Frontal cortex (tissue), 3 donors: ENCODE measurements at regions not wholly inside any gene's neighbourhood (a gene's known extent, or its start where the extent isn't known, plus 50 kb on each side); places are given as distances from the start of the nearest gene placed in this dataset.
"Not testable (repeated sequence)": the region's sequence is repeated elsewhere in the genome, so short reads cannot be mapped to it uniquely, and the experiment has no call there.

Experiments
- DNase-seq, 2 donors: peaks; one replicate each; pipeline ENCODE4 v3.0.0; 2012; ENCODE audit warnings: low spot score in 2 of 2
- FAIRE-seq: peaks from 2 replicates; lab custom pipeline; 2012; peaks lifted over from hg19 to GRCh38; lab: Jason Lieb, UNC
- donor health status: control.
- donor health status: control.
- donor health status: control.

DNA sequence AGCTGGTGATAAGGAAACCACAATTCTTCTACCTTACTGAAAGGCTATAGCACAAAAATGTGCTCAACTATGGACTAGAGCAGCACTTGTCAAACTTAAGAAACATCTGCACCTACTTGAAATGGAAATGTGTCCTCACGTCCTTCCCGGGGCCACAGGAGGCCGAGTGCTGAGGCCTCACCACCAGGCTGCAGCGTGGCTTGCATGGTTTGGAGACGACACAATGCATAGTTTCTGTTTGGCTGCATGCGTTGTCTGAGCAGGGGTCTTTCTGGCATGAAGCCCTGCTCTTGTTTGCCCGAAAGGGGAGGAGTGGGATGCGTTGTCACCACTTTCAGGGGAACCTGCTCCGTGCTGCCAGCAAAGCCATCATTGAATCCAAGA is 228.8 kb downstream of the TTLL2 start:
- DNase-seq, result no peak
- no peak for FAIRE-seq

DNA sequence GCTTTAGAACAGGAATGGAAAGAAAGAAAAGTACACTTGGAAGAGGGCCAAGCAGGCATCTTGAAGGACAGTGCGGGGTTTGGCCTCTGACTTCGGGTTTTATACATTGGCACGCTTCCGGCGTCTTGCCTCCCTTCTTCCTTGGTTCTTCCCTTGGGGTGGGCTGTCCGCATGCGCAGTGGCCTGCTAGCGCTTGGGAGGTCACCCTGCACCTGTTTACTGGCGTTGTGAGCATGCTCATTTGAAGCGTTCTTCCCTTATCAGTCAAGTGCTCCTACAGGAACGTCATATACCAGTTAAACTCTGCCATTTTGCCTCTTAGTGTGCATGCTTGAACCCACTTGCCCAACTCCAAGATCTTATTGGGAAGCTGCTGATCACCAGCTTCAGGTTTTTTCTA is 230.0 kb downstream of the TTLL2 start:
- FAIRE-seq, result no peak

DNA sequence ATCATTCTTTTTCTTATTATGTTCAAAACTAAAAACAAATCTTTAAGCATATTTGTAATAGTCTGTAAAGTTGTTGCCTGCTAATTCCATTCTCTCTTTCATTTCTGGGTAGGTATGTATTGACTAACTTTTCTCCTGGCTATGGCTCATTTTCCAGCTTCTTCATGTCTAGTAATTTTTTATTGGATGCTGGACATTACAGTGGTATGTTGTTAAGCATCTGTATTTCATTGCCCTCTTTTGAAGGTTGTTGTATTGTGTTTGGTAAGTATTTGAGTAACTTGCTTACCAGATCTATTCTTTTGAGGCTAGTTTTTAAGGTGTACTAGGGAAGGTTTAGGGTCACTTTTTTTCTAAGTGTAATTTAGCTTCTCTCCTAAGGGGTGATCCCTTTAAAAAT is 230.9 kb downstream of the TTLL2 start:
- no peak for FAIRE-seq
- DNase-seq, result no peak

More for the DNA sequence above, 230.0 kb downstream of the TTLL2 start:
- no peak for DNase-seq

DNA sequence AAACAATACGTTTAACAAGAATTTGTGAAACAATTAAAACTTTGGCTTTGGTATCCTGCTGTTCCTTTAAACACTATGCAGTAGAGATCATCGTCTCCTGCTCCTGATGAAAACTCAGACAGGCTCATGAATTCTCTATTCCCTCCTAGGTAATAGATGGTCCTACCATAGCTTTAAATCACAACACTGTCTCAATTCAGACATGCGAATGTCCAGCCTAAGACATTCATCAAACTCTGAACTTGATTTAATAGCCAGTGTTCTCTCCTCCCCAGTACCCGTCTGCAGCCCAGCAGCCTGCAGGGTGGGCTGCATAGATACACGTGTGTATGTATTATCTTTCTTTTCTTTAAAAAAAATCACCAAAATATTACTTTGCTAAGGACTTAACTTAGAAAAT is 232.8 kb downstream of the TTLL2 start:
- DNase-seq (no peak), FAIRE-seq (no peak)

DNA sequence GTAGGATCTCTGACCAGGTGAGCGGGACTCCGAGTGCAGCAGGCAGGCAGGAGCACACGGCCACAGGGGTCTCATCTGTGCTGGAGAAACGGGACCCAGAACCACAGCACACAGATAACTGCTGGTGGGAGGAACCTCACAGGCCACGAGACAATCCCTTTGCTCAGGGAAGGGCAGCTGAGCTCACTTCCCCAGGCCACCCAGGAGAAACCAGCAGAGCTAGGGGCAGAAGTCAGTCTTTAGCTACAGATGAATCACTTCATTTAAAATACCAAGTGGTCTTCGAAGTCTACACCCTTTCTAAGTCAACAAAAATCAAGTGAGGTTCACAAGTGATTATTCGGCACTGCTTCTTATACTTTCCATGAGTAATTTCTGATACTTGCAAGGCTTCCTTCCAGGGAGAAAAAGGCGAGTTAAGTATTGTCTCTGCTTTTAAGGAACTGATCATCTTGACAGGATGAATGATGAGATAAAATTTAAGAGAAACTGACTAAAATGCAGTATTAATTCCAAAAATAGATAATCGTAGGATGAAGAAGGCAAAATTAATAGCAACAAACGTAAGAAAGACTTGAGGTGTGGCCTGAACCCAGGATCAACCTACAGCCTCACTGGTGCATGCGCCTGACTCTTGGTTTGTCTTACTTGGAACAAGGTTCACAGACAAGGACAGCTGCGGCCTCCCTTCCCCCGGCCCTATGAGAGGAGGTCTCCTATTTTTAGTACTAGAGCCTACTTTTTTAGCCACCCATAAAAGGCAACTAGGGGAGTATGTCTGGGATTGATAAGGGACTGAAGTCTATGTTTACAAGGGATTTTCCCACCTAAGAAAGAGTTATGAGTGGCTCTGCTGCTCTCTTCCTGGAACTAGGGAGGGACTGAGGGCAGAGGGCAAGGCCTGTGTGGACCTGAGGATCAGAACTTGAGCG is 233.6 kb downstream of the TTLL2 start:
- no peak for DNase-seq
- no peak for FAIRE-seq

DNA sequence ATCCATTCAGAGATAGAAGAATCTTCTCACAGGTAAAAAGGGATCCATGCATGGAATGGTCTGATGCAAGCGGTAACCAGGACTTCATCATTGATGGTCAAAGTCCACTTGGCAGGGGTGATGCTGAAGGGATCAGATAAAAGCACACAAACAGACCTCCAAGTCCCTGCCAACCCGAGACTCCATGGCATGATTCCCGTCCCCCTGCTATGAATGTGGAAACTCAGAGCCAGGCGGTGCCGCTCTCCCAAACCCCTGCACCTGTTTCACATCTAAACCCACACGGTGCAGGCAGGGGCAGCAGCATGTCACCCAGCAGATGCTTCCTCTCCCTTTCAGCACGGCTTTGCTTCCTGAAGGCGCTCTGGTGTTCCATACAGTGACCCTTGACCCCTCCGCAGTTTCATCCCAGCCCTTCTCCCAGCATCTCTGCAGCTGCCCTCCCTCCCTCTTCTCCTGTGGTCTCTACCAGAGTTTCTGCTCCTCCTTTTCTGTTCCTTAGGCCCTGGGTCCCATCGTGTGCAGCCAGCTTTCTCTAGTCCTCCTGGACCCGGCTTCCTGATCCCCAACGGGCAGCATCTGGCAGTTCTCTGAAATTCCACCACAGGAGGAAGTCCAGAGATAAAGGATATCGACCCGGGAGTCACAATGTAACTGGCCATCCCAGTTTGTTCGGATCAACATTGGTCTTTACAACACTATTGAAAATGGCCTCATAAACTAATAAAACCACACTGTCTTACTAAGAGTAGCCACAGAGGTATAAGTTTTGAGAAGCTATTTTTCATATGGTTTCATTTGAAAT is 235.0 kb downstream of the TTLL2 start:
- no peak for FAIRE-seq

DNA sequence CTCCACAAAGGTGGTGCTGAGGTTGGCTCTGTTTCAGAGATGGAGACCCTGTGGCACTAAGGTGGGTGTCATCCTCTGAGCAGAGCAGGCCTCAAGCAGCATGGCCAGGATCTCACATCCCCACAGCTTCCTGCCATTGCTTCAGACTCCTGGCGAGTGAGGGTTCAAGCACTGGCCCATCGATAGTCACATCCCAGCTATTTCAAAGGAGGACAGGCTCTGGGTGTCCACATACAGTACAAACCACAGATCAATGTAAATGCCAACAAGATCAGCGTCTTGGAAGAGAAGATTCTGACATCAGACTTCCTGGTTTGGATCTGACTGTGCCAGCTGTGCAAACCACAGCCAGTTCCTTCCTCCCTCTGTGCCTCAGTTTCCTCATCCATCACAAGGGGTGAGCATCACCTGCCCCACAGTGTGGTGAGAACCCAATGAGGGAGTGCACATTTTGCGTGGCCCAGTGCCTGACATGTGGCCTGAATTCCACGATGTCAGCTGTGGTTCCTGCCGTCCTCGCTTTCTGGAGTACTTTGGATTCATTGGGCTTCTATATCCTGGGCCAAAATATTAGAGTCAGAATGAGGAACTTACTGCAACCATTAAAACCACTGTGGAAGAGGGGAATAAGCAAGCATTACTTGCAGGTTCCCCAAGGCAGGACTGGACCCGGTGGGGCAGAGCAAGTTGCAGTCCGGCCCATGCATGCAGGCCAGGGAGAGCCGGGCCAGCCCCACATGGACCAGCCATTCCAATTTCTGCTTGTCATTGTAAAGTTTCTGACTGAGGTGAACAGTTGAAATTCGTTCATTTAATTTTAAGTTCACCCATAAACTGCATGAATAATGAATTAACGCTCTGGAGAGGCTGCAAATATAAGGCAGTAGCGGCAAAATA is 236.0 kb downstream of the TTLL2 start:
- no peak for FAIRE-seq

More for the DNA sequence above, 235.0 kb downstream of the TTLL2 start:
- no peak for DNase-seq

DNA sequence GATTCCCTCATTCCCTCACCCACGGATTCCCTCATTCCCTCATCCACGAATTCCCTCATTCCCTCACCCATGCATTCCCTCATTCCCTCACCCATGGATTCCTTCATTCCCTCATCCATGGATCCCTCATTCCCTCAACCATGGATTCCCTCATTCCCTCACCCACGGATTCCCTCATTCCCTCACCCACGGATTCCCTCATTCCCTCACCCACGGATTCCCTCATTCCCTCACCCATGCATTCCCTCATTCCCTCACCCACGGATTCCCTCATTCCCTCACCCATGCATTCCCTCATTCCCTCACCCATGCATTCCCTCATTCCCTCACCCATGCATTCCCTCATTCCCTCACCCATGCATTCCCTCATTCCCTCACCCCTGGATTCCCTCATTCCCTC is 238.0 kb downstream of the TTLL2 start:
- not testable (repeated sequence) for DNase-seq, FAIRE-seq

More for the DNA sequence above, 236.0 kb downstream of the TTLL2 start:
- DNase-seq, result no peak

DNA sequence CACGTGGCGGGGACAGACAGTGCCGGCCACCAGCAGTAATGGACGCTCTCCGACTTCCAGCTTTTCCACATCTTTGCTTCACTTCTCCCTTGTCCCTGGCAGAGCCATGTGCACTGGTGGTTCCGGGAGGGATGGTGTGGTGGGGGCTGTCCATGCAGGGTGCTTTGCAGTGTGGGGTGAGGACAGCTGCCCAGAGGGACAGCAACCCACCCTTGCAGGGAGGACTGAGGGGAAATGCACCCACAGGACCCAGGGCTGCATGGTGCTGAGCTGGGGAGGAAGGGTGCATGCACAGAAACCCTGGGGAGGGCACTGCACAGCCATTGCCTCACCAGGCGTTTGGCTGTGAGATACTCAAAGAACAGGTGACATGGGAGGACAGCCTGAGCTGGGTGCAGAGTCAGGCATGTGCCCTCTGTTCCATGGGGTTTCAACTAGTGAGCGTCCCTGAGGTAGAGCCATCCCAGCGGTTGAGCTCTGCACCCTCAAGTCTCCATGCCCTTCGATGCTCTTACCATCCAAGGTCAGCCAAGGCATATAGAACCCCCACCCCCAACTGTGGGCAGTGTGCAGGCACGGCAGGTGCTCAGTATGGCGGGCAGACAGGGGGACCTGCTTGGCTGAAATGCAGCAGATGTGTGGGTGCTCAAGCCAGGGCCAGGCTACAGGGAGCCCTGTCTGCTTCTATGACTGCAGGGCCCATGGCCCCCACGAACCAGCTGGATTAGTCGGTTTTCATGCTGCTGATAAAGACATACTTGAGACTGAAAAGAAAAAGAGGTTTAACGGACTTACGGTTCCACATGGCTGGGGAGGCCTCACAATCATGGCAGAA is 239.7 kb downstream of the TTLL2 start:
- no peak for FAIRE-seq
- no peak for DNase-seq

DNA sequence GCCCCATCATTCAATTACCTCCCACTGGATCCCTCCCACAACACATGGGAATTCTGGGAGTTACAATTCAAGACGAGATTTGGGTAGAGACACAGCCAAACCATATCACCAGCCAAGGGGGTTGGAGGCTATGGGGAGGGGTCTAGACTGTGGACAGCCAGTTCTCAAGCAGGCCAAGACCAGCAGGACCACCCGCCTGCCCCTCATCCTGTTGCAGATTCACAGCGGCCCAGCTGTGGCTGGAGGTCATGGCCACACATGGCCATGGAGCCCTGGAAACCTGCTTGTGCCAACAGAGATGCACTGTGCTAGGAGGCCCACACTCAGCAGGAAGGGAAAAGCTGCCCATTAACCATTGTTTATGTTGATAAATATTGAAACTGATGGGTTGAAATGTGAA is 240.5 kb downstream of the TTLL2 start:
- FAIRE-seq (no peak), DNase-seq (no peak)

DNA sequence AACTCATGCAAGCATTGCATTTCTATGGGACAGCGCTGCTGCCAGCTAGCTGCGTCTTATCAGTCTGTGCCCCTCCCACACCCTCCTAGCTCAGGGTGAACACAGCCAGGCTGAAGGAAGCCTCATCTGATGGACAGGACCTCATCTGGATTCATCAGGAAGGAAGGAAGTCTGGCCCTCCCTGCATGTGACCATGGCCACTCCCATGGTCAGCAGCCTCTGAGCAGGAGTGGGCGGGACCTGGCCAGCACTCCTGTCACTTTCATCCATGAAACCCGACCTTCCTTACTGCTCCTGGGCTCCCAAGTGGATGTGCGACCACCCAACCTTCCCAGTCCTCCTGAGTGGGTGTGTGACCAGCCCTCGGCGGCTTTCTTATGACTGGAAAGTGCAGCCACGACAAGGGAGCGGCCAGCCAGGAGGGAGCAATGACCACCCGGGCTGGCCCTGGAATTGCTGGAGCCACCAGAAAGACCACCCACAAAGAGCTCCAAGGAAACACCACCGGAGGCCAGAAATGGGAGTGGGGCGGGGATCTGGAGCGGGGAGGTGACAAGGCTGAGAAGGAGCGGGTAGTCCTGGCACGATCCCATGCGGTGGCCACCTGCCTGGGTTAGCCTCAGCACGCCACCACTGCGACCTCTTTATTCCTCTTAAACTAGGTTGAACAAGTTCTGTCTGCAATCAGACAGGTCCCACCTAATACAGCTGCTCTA is 241.2 kb downstream of the TTLL2 start:
- no peak for DNase-seq
- no peak for FAIRE-seq

DNA sequence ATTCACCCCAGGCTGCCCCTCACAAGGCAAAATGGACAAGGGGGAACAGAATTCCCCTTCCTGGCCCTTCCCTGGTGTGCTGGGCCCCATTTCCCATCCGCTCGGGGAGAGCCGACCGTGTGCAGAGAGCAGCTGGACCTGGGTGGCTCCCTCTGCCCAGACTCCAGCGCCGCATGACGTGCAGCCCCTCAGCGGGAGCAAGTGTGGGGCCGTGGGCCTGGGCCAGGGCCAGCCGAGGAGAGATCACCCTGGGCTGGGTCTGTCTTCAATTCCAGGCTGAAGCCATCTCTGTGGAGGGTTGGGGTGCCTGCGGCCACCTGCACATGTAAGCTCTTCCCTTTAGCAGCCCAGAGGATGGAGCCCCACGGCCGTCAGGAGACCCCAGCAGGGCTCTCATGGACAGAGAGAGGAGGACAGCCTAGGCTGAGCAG is 241.8 kb downstream of the TTLL2 start:
- DNase-seq (no peak), FAIRE-seq (no peak)

DNA sequence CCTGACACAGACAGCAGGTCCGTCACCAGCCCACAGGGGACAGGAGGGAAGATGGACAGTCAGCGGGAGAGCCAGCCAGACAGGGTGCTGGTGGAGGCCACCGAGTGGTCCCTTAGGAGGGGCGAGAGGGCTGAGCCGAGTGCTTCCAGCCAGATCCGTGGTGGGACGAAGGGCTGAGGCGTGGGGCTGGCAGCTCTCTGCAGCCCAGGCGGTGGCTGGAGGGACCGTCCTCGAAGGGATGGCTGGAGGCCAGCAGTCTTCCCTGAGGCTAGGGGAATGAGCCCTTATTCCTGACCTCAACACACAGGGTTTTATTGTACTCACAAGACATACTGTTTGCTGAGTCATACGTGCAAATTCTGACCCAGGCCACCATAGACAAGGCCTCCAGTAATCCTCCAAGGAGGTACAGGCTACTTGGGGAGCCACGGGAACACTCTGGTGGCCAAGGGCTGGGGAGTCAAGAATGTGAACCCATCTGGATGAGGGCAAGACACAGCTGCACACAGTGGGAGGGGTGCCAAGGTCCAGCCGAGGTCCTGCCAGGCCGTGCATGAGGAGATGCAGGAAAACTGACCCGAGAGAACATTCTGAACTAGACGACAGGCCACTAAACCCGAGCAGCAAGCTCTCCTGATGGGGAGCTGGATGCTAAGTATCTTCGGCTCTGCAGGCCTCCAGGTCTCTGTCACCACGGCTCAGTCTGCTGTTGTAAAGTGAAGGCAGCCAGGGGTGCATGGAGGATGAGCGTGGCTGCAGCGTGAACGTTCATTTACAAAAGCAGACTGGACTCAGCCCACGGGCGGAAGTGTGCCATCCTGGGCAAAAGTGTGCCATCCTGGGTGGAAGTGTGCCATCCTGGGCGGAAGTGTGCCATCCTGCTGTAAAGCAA is 242.5 kb downstream of the TTLL2 start:
- DNase-seq, result no peak
- no peak for FAIRE-seq

DNA sequence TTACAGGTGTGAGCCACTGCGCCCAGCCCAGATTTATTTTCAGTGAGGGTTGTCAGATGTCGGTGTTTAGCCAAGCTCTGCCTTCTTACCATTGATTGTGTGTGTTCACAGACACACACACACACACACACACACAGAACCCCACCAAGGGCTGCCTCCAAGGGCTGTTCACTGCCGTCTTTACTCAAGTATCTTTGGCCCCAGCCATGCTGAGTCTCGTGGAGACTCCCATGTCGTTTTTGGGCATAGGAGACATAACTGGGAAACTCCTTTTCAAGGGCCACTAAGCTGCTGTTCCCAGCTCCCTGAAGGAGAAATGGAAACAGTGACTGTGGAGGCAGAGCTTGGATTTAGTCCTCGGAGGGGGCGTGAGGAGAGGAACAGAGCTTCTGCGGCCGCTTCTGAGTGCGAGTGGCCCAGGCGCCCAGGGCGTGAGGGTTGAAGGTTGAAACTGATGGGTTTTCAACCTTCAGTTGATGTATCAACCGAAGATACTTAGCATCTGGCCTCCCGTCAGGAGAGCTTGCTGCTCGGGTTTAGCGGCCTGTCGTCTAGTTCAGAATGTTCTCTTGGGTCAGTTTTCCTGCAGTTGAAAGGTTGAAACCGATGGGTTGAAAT is 243.6 kb downstream of the TTLL2 start:
- no peak for FAIRE-seq
- DNase-seq, result no peak

DNA sequence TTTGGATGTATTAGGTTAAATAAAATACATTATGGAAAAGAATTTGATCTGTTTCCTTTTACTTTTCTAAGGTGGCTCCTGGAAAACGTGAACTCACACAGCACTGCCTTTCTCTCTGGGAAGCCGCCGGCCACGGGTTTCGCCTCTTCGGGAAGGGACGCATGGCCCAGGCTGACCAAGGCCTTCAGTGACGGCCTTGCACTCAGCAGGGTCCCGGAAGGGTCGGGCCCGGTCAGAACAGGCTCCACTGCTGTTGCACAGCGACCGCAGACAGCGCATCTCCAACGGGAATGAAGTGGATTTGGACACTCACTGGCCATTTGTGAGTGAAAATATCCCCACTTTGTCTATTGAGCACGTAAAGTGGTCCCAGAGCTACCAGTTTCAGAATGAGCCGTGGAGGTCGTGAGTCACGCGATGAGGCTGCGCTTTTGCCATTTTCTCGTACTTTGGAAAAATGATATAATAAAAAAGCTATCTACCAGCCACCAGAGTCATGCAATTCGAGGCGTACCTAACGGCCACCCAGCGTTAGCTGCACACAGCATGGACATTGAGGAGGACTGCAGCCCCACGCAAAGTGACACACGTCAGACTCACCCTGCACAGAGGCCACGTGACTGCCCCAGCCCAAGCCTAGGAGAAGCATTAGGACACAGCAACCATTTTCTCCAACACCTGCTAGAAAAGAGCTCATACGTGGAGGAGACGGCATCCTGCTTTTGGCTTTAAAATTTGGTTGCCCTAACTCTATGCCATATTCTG is 244.3 kb downstream of the TTLL2 start:
- FAIRE-seq (no peak), DNase-seq (no peak)

DNA sequence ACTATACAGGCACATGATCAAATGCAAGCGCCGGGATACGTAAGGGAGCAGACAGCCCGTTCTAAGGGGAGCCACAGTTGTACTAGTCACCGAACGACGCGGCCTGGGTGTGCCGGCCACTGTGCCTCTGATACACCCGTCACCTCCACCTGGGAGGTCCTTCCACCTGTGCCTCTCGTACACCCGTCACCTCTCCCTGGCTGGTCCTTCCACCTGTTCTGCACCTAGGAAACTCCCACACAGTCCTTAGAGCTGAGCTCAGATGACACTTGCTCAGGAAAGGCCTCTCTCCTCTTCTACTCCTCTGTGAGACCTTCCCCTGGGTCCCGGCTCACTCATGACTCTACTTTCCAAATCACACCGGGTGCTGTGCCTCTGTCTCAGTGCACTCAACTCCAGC is 245.0 kb downstream of the TTLL2 start:
- FAIRE-seq, result no peak
- DNase-seq, result no peak
